Kidney epithelial cell (primary cell): ENCODE measurements at regions not wholly inside any gene's neighbourhood (a gene's known extent, or its start where the extent isn't known, plus 50 kb on each side); places are given as distances from the start of the nearest gene placed in this dataset.

Experiments used
- DNase-seq: peaks from one replicate; pipeline ENCODE4 v3.0.0-alpha.2; 2010; ENCODE audit warnings: low read depth
- H3K27me3 ChIP-seq: 2 replicates; pipeline ENCODE4 v1.6.0; 2011; ENCODE audit warnings: low read length; ENCODE audit not compliant: control insufficient read depth, insufficient read depth
- H3K36me3 ChIP-seq: 2 replicates; pipeline ENCODE4 v1.5.1; 2011; ENCODE audit warnings: low read length; ENCODE audit not compliant: control insufficient read depth, insufficient read depth
- H3K4me3 ChIP-seq: 2 replicates; pipeline ENCODE4 v1.5.1; 2011; ENCODE audit warnings: low read depth, mild to moderate bottlenecking, control low read depth, low read length
- TF ChIP-seq, protein P1 (sequence below): IDR thresholded peaks from 2 replicates; pipeline ENCODE4 v1.5.1; 2011; ENCODE audit warnings: mild to moderate bottlenecking, moderate library complexity, low read length, control low read depth, inconsistent platforms; ENCODE audit not compliant: insufficient read depth, poor library complexity, severe bottlenecking

DNA sequence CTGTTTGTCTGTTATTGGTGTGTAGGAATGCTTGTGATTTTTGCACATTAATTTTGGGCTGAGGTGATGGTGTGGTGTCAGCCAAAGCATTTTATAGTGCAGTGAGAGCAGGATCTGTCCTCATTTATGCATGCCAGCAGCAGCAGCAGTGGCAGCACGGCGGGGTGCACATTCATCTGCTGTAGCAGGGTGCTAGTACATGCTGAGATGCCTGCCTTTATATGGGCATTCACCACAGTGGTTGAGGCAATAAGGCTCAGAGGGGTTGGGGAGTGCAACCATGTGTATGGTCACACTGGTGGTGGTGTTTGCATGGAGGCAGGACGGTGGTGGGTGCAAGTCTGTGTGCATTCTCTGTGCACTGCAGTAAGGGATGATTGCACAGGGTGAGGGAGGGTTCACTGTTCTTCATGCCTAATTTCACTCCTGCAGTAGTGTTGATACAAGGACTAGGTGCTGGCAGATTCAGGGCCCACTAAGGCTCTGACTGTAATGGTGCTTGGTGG is 129.3 kb upstream of the SYNCRIP start:
- H3K36me3 ChIP-seq = no peaks in the 10 kb centered on the region
- DNase-seq = no peak
- H3K27me3 ChIP-seq = no peaks in the 10 kb centered on the region
- TF ChIP-seq, protein P1, sequence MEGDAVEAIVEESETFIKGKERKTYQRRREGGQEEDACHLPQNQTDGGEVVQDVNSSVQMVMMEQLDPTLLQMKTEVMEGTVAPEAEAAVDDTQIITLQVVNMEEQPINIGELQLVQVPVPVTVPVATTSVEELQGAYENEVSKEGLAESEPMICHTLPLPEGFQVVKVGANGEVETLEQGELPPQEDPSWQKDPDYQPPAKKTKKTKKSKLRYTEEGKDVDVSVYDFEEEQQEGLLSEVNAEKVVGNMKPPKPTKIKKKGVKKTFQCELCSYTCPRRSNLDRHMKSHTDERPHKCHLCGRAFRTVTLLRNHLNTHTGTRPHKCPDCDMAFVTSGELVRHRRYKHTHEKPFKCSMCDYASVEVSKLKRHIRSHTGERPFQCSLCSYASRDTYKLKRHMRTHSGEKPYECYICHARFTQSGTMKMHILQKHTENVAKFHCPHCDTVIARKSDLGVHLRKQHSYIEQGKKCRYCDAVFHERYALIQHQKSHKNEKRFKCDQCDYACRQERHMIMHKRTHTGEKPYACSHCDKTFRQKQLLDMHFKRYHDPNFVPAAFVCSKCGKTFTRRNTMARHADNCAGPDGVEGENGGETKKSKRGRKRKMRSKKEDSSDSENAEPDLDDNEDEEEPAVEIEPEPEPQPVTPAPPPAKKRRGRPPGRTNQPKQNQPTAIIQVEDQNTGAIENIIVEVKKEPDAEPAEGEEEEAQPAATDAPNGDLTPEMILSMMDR = no peak
- H3K4me3 ChIP-seq = no peak overlapping the region

DNA sequence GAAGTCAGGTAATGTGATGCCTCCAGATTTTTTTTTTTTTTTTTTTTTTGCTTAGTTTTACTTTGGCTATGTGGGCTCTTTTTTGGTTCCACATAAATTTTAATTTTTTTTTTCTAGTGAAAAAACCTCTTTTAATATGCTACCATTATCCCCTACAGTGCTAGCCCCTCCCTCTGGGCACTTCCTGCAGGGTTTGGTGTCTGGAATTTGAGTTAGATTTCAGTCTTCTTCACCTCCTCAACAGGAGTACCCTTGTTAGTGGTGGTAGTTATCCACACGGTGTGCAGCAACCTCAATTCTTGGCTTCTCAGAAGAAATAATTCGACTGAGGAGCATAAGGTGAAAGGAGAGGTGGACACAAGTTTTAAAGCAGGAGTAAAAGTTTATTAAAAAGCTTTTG is 128.8 kb upstream of the SYNCRIP start:
- DNase-seq = no peak

DNA sequence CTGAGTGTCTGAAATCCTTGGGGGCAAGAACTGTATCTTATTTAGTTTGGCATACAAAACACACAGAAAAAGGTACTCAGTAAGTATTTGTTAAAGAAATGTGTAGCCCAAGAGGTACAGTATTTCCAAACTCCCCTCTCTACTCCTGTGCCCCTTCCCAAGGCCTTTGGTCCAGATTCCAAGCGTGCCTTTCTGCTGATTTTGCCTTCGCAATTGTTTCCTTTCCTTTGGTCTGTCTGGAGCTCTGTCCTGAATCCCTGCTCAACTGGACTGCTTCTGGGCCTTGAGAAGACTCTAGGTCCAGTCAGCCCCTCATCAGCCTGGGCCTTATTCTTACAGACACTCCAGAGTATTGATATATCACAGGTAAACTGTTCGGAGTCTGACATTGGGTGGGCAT is 122.2 kb upstream of the SYNCRIP start:
- Histone ChIP-seq H3K27me3 (no peaks in the 10 kb centered on the region), H3K4me3 (no peak overlapping the region), H3K36me3 (no peaks in the 10 kb centered on the region)
- no peak for DNase-seq
- TF ChIP-seq, protein P1 = no peak

More for the DNA sequence above, 128.8 kb upstream of the SYNCRIP start:
- TF ChIP-seq, protein P1 = no peak
- Histone ChIP-seq H3K27me3 (no peaks in the 10 kb centered on the region), H3K36me3 (no peaks in the 10 kb centered on the region), H3K4me3 (no peak overlapping the region)

DNA sequence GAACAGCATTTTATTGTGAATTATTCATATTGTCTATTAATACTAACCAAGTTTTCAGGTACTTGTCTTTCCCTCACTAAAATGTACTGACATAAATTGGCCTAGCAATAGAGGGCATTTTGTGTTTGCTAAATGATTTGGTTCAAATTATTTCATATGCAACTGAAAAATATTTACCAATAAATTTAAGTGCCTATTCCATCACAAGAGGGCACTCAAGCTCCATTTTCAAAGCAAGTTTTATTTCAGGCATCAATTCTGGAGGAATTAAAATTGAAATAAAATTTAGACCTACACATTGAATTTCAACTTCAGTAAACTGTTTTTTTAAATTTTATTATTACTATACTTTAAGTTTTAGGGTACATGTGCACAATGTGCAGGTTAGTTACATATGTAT is 114.3 kb upstream of the SYNCRIP start:
- Histone ChIP-seq H3K27me3 (no peaks in the 10 kb centered on the region), H3K36me3 (no peaks in the 10 kb centered on the region), H3K4me3 (no peak overlapping the region)
- DNase-seq = peak; percentile 0
- TF ChIP-seq, protein P1 = peak; percentile 20

DNA sequence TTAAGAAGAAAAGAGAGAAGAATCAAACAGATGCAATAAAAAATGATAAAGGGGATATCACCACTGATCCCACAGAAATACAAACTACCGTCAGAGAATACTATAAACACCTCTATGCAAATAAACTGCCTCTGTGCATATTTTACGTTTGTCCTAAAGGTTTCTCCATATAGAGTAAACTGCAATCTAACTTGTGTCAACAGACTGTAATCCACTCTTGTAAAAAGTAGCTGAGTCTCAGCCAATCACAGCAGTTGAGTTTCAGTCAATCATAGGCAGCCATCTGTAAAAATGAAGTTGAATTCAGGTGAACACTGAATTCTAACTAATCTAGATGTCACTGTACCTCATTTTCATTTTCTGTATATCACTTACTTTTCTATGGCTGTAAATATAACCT is 112.2 kb upstream of the SYNCRIP start:
- H3K27me3 ChIP-seq = no peaks in the 10 kb centered on the region
- TF ChIP-seq, protein P1 = no peak
- H3K36me3 ChIP-seq = no peaks in the 10 kb centered on the region
- no peak overlapping the region for H3K4me3 ChIP-seq
- DNase-seq = no peak

DNA sequence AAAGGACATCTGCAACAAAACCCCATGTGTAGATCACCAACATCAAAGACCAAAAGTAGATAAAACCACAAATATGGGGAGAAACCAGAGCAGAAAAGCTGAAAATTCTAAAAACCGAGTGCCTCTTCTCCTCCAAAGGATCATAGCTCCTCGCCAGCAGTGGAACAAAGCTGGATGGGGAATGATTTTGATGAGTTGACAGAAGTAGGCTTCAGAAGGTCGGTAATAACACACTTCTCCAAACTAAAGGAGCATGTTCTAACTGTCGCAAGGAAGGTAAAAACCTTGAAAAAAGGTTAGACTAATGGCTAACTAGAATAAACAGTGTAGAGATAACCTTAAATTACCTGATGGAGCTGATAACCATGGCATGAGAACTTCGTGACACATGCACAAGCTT is 109.9 kb upstream of the SYNCRIP start:
- no peak overlapping the region for H3K4me3 ChIP-seq
- no peak for DNase-seq
- H3K36me3 ChIP-seq = no peaks in the 10 kb centered on the region
- no peaks in the 10 kb centered on the region for H3K27me3 ChIP-seq
- TF ChIP-seq, protein P1 = no peak
